ENCODE measurements at regions not wholly inside any gene's neighbourhood (a gene's known extent, or its start where the extent isn't known, plus 50 kb on each side); places are given as distances from the start of the nearest gene placed in this dataset.

- BruUV-seq (replicated peaks) = no TSS peak
- ChIA-PET POLR2A (no interaction called here), CTCF (no interaction called here)
- in situ Hi-C loops (cut with HindIII; ENCODE audit: low pct_unique_long_range_greater_than_20kb, low sequenced_read_pairs) = no loop called here
- no peaks in the 10 kb centered on the region for H3K4me1 ChIP-seq (ENCODE audit: control insufficient read depth, insufficient read depth, low read length)
- H3K9me3 ChIP-seq (ENCODE audit: control insufficient read depth, insufficient read depth, low read depth, low read length) = no peaks in the 10 kb centered on the region
- DNase-seq (ENCODE audit: low read depth, low spot score) (no peak), ATAC-seq (no peak)
- H3K27ac ChIP-seq (ENCODE audit: low read length) = no peak overlapping the region
- TF ChIP-seq CTCF (IDR thresholded peaks at IDR 0.05) = no peak
- no peak for TF ChIP-seq REST (IDR thresholded peaks at IDR 0.05; ENCODE audit: insufficient read depth in 1 of 2, low read depth in 2 of 2, low read length in 1 of 2)
- TF ChIP-seq TCF7L2 (IDR thresholded peaks at IDR 0.05; ENCODE audit: low read depth, low read length) = no peak
- TF ChIP-seq SIN3A (IDR thresholded peaks at IDR 0.05; ENCODE audit: borderline replicate concordance, insufficient read depth, low read depth, low read length) = no peak
- TF ChIP-seq POLR2AphosphoS5 (IDR thresholded peaks at IDR 0.05; ENCODE audit: low read depth, low read length) = no peak
- H3K27me3 ChIP-seq (ENCODE audit: control insufficient read depth, insufficient read depth, low read length) = no peaks in the 10 kb centered on the region; the same call in 1 of the 2 replicates
- intact Hi-C loops (cut with micrococcal nuclease; ENCODE audit: unreplicated experiment) = no loop called here
- H3K4me3 ChIP-seq (ENCODE audit: low read depth in 2 of 2, low read length in 2 of 2) = no peak overlapping the region
- no peaks in the 10 kb centered on the region; the same call in 1 of the 2 replicates for H3K36me3 ChIP-seq (ENCODE audit: control insufficient read depth, insufficient read depth, low read length)
Measured at GRCh38 chr22:49163960-49164690, 663.5 kb downstream of the BRD1 start.

- H3K4me3 ChIP-seq (ENCODE audit: low read depth in 2 of 2, low read length in 2 of 2) = no peak overlapping the region
- ChIA-PET POLR2A (no interaction called here), CTCF (no interaction called here)
- intact Hi-C loops (cut with micrococcal nuclease; ENCODE audit: unreplicated experiment) (no loop called here), in situ Hi-C loops (cut with HindIII; ENCODE audit: low pct_unique_long_range_greater_than_20kb, low sequenced_read_pairs) (no loop called here)
- ATAC-seq (no peak), DNase-seq (ENCODE audit: low read depth, low spot score) (no peak)
- no peaks in the 10 kb centered on the region for H3K9me3 ChIP-seq (ENCODE audit: control insufficient read depth, insufficient read depth, low read depth, low read length)
- no TSS peak for BruUV-seq (replicated peaks)
- H3K27ac ChIP-seq (ENCODE audit: low read length) = no peak overlapping the region
- TF ChIP-seq CTCF (IDR thresholded peaks at IDR 0.05) (no peak), TCF7L2 (IDR thresholded peaks at IDR 0.05; ENCODE audit: low read depth, low read length) (no peak), REST (IDR thresholded peaks at IDR 0.05; ENCODE audit: insufficient read depth in 1 of 2, low read depth in 2 of 2, low read length in 1 of 2) (no peak), POLR2AphosphoS5 (IDR thresholded peaks at IDR 0.05; ENCODE audit: low read depth, low read length) (no peak), SIN3A (IDR thresholded peaks at IDR 0.05; ENCODE audit: borderline replicate concordance, insufficient read depth, low read depth, low read length) (no peak)
- no peaks in the 10 kb centered on the region for H3K4me1 ChIP-seq (ENCODE audit: control insufficient read depth, insufficient read depth, low read length)
- H3K27me3 ChIP-seq (ENCODE audit: control insufficient read depth, insufficient read depth, low read length) = no peaks in the 10 kb centered on the region; the same call in 1 of the 2 replicates
- H3K36me3 ChIP-seq (ENCODE audit: control insufficient read depth, insufficient read depth, low read length) = no peaks in the 10 kb centered on the region; the same call in 1 of the 2 replicates
Measured at GRCh38 chr22:49163258-49163959, 664.3 kb downstream of the BRD1 start.

All from Panc1 (cell line).